Breast epithelium (tissue), 3 donors: ENCODE measurements at regions not wholly inside any gene's neighbourhood (a gene's known extent, or its start where the extent isn't known, plus 50 kb on each side); places are given as distances from the start of the nearest gene placed in this dataset.

Experiments
- CTCF ChIP-seq, 3 donors: fragments of 450-650 bp; IDR thresholded peaks; one replicate each; pipeline ENCODE4 v1.5.1; 2016 to 2017; ENCODE audit warnings: antibody characterized with exemption in 3 of 3, mild to moderate bottlenecking in 3 of 3, moderate library complexity in 3 of 3
- POLR2A ChIP-seq: fragments of 450-650 bp; IDR thresholded peaks from one replicate; pipeline ENCODE4 v1.6.1; 2016; ENCODE audit warnings: antibody characterized with exemption, mild to moderate bottlenecking, moderate library complexity
- POLR2AphosphoS5 ChIP-seq, 3 donors: sonication (generic); formaldehyde crosslinking; IDR thresholded peaks; one replicate each; pipeline ENCODE4 v1.6.1; 2017; ENCODE audit warnings: antibody characterized with exemption in 3 of 3

DNA sequence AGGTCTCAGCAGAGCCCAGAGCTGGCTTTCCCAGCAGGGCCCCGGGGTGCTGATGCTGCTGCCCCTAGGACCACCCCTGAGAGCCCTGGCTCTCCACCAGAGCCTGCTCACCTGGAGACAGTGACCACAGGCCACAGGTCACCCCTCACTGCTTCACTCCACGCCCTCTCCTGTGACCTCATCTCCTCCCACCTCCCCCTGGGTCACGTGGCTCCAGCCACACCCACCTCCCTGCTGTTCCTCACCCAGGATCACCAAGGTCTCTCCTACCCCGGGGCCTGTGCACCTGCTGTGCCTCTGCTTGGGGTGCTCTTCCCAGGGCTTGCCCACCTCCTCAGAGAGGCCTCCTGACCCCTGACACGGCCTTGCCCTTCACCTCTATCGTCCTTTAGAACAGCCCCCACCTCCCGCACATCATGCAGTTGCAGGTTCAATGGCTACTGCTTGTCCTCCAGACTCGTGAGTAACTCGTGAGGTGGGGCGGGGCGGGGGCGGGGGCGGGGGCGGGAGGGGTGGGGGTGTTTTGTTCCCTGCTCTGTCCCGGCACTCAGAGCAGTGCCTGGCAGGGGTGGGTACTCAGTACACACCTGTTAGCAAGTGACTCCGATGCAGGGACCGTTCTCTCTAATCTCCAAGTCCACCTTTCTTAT lies 468.0 kb downstream of the PREX1 start:
- TF ChIP-seq CTCF (IDR thresholded peaks at IDR 0.05) (no peak), POLR2A (no peak), POLR2AphosphoS5 (IDR thresholded peaks at IDR 0.05) (no peak)
